CD4-positive, alpha-beta T cell treated with Interleukin-15 for 4 hours (primary cell): ENCODE measurements at regions not wholly inside any gene's neighbourhood (a gene's known extent, or its start where the extent isn't known, plus 50 kb on each side); places are given as distances from the start of the nearest gene placed in this dataset.

Source experiments
- DNase-seq: peaks from one replicate; pipeline ENCODE4 v3.0.0-alpha.2; 2020; ENCODE audit warnings: low spot score

DNA sequence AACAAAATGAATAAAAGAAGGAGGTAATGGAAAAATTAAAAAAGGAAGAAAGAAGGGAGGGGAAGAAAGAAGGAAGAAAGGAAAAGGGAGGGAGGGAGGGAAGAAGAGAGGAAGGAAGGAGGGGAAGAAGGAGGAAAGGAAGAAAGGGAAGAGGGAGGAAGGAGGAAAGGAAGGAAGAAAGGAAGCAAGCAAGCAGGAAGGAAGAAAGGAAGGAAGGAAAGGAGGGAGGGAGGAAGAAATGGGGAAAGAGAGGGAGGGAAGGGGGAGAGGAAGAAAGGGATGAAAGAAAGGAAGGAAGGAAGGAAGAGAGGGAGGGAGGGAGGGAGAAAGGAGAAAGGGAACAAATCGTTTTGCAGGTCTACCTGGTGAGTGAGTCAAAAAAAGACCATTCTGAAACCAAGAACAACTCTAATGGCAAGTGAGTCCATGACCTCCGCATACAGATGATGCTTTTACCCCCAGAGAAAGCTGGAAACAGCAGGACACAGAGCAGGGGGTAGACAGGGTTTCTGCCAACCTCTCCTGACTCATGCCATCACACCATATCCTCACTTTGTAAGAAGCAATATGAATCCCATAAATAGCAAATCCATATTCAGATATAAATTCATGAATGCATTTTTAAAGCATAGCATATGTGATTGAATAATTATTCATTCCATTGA, 1112.9 kb upstream of the AUTS2 start:
- DNase-seq = no peak

GRCh38 chr7:68488341-68489060, 1109.8 kb upstream of the AUTS2 start:
- no peak for DNase-seq

- DNase-seq = no peak
Measured at GRCh38 chr7:68491523-68492358, 1106.5 kb upstream of the AUTS2 start.

DNA sequence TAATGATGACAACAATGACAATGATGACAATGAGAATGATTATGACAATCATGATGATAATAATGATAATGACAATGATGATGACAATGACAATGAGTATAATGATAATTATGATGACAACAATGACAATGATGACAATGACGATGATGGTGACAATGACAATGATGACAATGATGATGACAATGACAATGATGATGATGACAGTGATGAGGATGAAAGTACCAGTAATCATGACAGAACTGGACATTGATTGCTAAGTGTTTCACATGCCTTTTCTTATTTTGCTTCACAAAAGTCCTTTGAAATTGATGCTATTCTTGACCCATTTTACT, 1106.0 kb upstream of the AUTS2 start:
- DNase-seq = no peak

DNA sequence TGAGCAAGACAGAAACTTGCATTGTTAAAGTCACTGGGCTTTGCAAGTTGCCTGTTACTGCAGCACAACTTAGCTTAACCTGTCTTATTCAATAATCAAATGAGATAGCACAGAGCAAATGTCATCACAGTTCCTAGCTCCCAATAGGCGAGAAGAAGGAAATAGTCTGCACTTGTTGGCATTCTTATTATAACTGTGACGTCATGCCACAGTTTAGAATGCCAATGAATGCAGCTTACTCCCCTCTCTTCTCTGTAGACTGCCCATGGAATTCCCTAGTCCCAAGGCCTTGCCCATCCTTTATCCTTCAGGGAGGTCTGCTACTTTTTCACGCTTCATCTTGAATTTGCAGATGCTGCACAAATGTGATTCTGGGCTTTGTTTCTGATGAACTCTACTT, 1094.9 kb upstream of the AUTS2 start:
- DNase-seq = no peak

DNA sequence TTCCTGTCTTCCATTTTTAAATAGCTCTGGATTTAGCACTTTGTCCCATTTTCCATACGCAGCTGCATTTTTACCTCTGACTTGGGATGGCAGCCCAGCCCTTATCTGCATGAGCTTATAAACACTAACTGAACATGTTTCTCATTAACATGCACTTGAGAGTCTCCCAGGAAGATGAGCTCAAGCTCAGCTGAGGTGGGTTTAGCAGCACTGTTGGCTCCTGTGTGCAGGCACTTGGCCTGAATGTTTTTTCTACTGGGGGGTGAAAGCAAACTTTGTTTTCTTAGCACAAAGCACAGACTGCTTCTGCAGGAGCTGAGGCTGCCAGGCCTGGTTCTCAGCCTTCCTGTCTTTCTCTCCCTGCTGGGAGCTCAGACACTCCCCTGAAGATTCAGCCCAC, 1093.6 kb upstream of the AUTS2 start:
- no peak for DNase-seq

GRCh38 chr7:68505721-68506120, 1092.6 kb upstream of the AUTS2 start:
- DNase-seq = no peak

DNA sequence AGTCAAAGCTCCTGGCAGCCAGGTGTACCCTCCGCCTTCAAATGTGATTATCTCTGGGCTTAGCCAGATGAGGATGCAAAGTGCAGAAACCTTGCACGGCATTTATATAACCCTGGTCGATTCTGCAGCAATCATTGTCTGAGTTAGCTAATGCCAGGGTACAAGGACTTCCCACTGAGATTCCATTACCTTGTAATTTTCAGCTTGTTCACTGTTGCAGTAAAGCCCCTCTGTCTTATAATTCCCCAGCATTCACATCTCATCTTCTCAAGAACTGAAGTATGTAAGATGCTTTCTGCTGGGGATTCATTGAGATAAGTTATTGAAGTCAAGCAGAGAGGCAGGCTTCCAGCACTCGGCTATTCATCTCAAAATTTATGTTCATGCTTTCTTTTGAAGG, 1090.6 kb upstream of the AUTS2 start:
- DNase-seq = no peak

- no peak for DNase-seq
Measured at GRCh38 chr7:68509054-68509453, 1089.2 kb upstream of the AUTS2 start.

DNA sequence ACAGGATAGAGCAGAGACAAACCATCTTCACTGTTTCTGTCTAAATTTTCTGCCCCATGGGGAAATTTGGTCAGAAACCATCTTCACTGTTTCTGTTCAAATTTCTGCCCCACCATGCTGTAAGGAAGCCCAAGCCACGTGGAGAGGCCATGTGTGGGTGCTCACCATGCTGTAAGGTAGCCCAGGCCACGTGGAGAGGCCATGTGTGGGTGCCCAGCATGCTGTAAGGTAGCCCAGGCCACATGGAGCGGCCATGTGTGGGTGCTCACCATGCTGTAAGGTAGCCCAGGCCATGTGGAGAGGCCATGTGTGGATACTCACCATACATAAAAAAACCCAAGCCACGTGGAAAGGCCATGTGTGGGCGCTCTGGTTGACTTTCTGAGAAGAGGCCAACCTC, 1088.7 kb upstream of the AUTS2 start:
- DNase-seq = no peak

- DNase-seq = no peak
Measured at GRCh38 chr7:68511281-68511680, 1087.0 kb upstream of the AUTS2 start.

GRCh38 chr7:68512466-68512865, 1085.8 kb upstream of the AUTS2 start:
- DNase-seq = no peak

DNA sequence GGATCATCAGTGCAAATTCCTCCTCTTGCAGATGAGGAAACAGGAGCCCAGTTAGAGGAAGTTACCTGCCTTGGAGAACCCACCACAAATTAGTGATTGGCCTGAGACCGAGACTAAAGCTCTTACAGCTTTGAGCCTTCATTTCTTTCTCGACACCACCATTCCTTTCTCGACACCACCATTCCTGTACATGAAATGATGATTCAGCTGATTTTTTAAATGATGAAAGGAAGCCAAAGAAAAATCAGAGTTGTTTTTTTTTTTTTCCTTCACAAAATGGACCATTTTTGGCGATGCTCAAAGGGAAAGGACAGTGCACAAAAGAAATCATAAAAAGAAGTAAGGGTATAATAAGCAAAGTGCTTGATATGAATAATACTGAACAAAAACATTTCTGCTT, 1080.2 kb upstream of the AUTS2 start:
- no peak for DNase-seq

DNA sequence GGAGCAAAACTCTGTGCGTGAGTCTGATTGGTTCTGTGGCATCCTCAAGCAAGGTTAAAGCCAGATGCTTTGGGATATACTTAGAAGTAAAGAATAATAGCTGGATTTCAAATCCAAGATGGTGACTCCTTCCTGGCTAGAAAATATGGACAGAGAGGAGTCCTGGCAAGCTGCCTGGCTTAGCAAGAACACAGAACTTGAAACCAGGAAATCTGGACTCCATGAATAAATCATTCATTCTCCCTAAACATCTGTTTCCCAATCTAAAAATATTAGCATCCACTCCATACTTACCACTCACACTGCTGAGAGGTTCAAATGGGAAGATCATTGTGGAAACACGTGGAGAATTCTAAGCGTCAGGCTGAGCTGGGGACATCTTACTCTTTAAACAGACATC, 1074.1 kb upstream of the AUTS2 start:
- DNase-seq = no peak

DNA sequence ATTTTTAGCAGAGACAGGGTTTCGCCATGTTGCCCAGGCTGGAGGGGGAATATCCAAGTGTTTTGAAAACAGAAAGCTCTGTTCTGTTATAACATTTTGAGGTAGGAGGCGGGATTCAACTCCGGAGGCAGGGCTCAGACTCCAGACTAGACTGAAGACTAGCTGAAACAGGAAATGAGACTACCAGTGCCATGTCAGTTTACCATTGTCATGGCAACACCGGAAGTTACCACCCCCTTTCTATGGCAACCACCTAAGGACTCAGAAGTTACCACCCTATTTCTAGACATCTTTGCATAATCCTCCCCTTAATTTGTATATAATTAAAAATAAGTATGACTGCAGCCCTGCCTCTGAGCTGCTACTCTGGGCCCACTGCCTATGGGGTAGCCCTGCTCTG, 1069.1 kb upstream of the AUTS2 start:
- no peak for DNase-seq

- DNase-seq = no peak
Measured at GRCh38 chr7:68535266-68535665, 1063.0 kb upstream of the AUTS2 start.

DNA sequence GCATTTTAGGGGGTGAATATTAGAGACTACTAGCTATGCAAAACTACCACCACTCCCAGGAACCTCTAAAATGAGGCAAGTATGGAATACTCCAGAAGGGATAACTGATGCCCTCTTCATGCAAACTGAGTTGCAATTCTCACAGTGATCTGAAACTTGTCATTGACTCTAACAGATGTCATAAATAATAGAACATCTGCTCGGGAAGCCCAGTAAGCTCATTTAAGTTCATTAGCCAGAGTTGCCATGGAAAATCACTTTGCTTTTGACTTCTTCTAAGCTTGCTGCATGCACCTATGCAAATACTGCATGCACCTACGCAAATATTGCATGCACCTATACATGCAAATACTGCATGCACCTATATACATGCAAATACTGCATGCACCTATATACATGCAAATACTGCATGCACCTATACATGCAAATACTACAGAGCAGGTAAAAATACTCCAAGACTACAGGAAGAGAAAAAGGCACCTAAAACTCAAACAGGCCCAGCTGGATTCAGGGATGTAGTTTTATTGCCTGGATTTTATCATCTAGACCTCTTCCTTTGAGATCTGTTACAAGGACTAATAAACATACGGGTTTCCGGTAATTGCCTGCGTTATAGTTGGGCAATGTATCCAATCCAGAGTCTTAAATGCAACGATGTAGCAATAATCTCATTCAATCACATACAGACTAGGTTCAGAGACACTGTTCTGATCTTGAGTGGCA, 1061.1 kb upstream of the AUTS2 start:
- no peak for DNase-seq

- DNase-seq = no peak
Measured at GRCh38 chr7:68537774-68538071, 1060.6 kb upstream of the AUTS2 start.

DNA sequence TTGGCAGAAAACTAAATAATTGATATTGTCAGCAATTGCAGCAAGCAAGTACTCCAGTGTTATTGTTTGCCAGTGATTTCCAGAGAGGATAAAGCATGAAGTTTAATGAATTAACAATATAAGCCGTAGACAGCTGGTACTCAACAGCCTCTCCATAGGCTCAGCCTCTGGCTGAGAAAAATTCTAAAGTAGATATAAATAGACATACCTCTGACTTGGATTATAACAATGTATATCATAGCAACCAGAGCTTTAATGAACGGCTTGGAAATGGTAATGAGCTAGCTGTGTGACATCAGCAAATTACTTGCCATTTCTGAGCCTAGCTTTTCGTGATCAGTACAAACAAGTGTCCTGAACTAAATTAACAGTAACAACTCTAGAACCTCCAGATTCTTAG, 1055.4 kb upstream of the AUTS2 start:
- no peak for DNase-seq

DNA sequence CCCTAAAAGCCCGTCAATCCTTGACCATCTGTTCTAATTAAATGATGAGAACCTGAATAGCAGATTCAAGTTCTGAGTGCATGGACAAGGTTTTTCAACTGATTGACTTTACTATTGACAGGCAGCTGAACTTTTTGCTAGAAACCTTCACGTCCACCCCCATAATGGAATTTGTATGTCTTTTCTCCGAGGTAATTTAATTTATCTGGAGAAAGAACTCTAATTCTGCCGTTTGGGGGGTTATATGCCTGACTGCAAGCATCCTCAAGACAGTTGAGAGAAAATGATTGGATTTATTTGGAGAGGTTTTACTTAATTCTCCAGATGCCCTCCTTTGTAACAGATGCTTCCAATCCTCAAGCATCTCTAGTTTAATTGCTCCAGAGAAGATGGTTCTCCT, 1053.4 kb upstream of the AUTS2 start:
- DNase-seq = no peak

- no peak for DNase-seq
Measured at GRCh38 chr7:68547181-68547580, 1051.1 kb upstream of the AUTS2 start.

- DNase-seq = no peak
Measured at GRCh38 chr7:68547799-68548198, 1050.5 kb upstream of the AUTS2 start.

GRCh38 chr7:68550027-68550426, 1048.2 kb upstream of the AUTS2 start:
- no peak for DNase-seq
